Germinal center (tissue), 1 donor: ENCODE measurements at regions not wholly inside any gene's neighbourhood (a gene's known extent, or its start where the extent isn't known, plus 50 kb on each side); places are given as distances from the start of the nearest gene placed in this dataset.
"Not testable (repeated sequence)": the region's sequence is repeated elsewhere in the genome, so short reads cannot be mapped to it uniquely, and the experiment has no call there.

Experiments used
- DNase-seq: peaks from one replicate; pipeline ENCODE4 v3.0.0; 2012; ENCODE audit warnings: mixed read lengths, low spot score

GRCh38 chr12:97005174-97005573 is 98.1 kb downstream of the NEDD1 start:
- DNase-seq, result no peak

- DNase-seq, result no peak
These were observed 98.6 kb downstream of the NEDD1 start for GRCh38 chr12:97005646-97006045.

GRCh38 chr12:97006585-97006984 is 99.5 kb downstream of the NEDD1 start:
- DNase-seq, result no peak

- no peak for DNase-seq
These were observed 109.1 kb downstream of the NEDD1 start for GRCh38 chr12:97016163-97016562.

GRCh38 chr12:97017213-97017612 is 110.2 kb downstream of the NEDD1 start:
- no peak for DNase-seq

GRCh38 chr12:97022536-97023230 is 115.6 kb downstream of the NEDD1 start:
- no peak for DNase-seq

- DNase-seq, result no peak
These were observed 117.3 kb downstream of the NEDD1 start for GRCh38 chr12:97024393-97024792.

- no peak for DNase-seq
These were observed 119.8 kb downstream of the NEDD1 start for GRCh38 chr12:97026901-97027300.

- DNase-seq, result no peak
These were observed 120.4 kb downstream of the NEDD1 start for GRCh38 chr12:97027482-97027881.

- no peak for DNase-seq
These were observed 131.1 kb downstream of the NEDD1 start for GRCh38 chr12:97038131-97038530.

GRCh38 chr12:97038834-97039233 is 131.8 kb downstream of the NEDD1 start:
- DNase-seq, result no peak

- no peak for DNase-seq
These were observed 139.8 kb downstream of the NEDD1 start for GRCh38 chr12:97046901-97047300.

- no peak for DNase-seq
These were observed 140.3 kb downstream of the NEDD1 start for GRCh38 chr12:97047361-97047760.

- no peak for DNase-seq
These were observed 141.5 kb downstream of the NEDD1 start for GRCh38 chr12:97048421-97049035.

- no peak for DNase-seq
These were observed 143.5 kb downstream of the NEDD1 start for GRCh38 chr12:97050509-97050908.

- no peak for DNase-seq
These were observed 144.3 kb downstream of the NEDD1 start for GRCh38 chr12:97051341-97051740.

GRCh38 chr12:97061171-97061570 is 154.1 kb downstream of the NEDD1 start:
- DNase-seq, result no peak

GRCh38 chr12:97063292-97063935 is 156.4 kb downstream of the NEDD1 start:
- DNase-seq, result no peak

- no peak for DNase-seq
These were observed 168.3 kb downstream of the NEDD1 start for GRCh38 chr12:97075161-97075933.

GRCh38 chr12:97075934-97076630 is 169.0 kb downstream of the NEDD1 start:
- DNase-seq, result no peak

- DNase-seq, result not testable (repeated sequence)
These were observed 169.9 kb downstream of the NEDD1 start for GRCh38 chr12:97076912-97077311.

- DNase-seq, result no peak
These were observed 175.0 kb downstream of the NEDD1 start for GRCh38 chr12:97082029-97082428.
